PFSK-1 (cell line): ENCODE measurements at regions not wholly inside any gene's neighbourhood (a gene's known extent, or its start where the extent isn't known, plus 50 kb on each side); places are given as distances from the start of the nearest gene placed in this dataset.

Experiments
- FOXP2 ChIP-seq: optimal IDR thresholded peaks from 2 replicates; pipeline ENCODE3; 2011; ENCODE audit warnings: borderline replicate concordance, control low read depth, inconsistent platforms; ENCODE audit not compliant: insufficient read depth; ENCODE audit errors: extremely low read length, extremely low read depth
- POLR2AphosphoS5 ChIP-seq: IDR thresholded peaks from 2 replicates; pipeline ENCODE4 v1.6.1; 2012; ENCODE audit warnings: low read depth, mild to moderate bottlenecking, control low read depth, low read length, moderate library complexity
- REST ChIP-seq, 2 experiments: IDR thresholded peaks; 2 replicates each; pipeline versions ENCODE4 v1.6.1 to v1.8.0; 2011 to 2012; ENCODE audit warnings: low read depth in 2 of 2, low read length in 2 of 2, control low read depth in 1 of 2, inconsistent platforms in 1 of 2, mild to moderate bottlenecking in 1 of 2, moderate library complexity in 1 of 2; ENCODE audit not compliant: insufficient read depth in 1 of 2
- SIN3A ChIP-seq: IDR thresholded peaks from 2 replicates; pipeline ENCODE4 v1.6.1; 2012; ENCODE audit warnings: mild to moderate bottlenecking, low read length, moderate library complexity, borderline replicate concordance; ENCODE audit not compliant: insufficient read depth
- TAF1 ChIP-seq: IDR thresholded peaks from 2 replicates; pipeline ENCODE4 v1.6.1; 2012; ENCODE audit warnings: low read length, control low read depth, borderline replicate concordance; ENCODE audit not compliant: insufficient read depth

GRCh38 chr4:114191496-114191895 is 212.0 kb upstream of the ARSJ start:
- no peak for TF ChIP-seq POLR2AphosphoS5
- TF ChIP-seq SIN3A: no peak
- no peak for TF ChIP-seq FOXP2
- TF ChIP-seq TAF1: no peak
- TF ChIP-seq REST (IDR thresholded peaks at IDR 0.05; ENCODE audit: insufficient read depth in 1 of 2, low read depth in 2 of 2, low read length in 2 of 2): no peak
